Loucy (cell line): ENCODE measurements at regions not wholly inside any gene's neighbourhood (a gene's known extent, or its start where the extent isn't known, plus 50 kb on each side); places are given as distances from the start of the nearest gene placed in this dataset.

Source experiments
- CTCF ChIP-seq: fragments of 200-600 bp; sonication (generic); conservative IDR thresholded peaks from 2 replicates; pipeline ENCODE4 v1.5.1; 2014; ENCODE audit warnings: mild to moderate bottlenecking, antibody characterized with exemption, low read length
- EZH2phosphoT487 ChIP-seq: fragments of 200-600 bp; IDR thresholded peaks from 2 replicates; pipeline ENCODE4 v1.6.1; 2018; ENCODE audit warnings: antibody characterized with exemption, mild to moderate bottlenecking, moderate library complexity, borderline replicate concordance

- no peak for TF ChIP-seq CTCF
- no peak for TF ChIP-seq EZH2phosphoT487
These were observed 194.5 kb downstream of the FOXL1 start for GRCh38 chr16:86772671-86773353.
